Endothelial cell of umbilical vein (primary cell): ENCODE measurements at regions not wholly inside any gene's neighbourhood (a gene's known extent, or its start where the extent isn't known, plus 50 kb on each side); places are given as distances from the start of the nearest gene placed in this dataset.

Experiments
- CTCF ChIP-seq, 2 donors: IDR thresholded peaks; 1 replicate in 1 of 2; 2 replicates in 1 of 2; pipeline ENCODE4 v1.5.1; 2011; ENCODE audit warnings: low read length in 2 of 2, mild to moderate bottlenecking in 2 of 2, moderate library complexity in 2 of 2, control low read depth in 1 of 2, inconsistent platforms in 1 of 2, low read depth in 1 of 2; ENCODE audit not compliant: insufficient read depth in 1 of 2; ENCODE audit errors: extremely low read depth in 1 of 2
- POLR2A ChIP-seq: IDR thresholded peaks from 2 replicates; pipeline ENCODE4 v1.6.1; 2012; ENCODE audit warnings: low read depth, mild to moderate bottlenecking, control low read depth, low read length

GRCh38 chr4:71860643-71861042 is 76.8 kb upstream of the GC start:
- TF ChIP-seq CTCF (IDR thresholded peaks at IDR 0.05; ENCODE audit: extremely low read depth in 1 of 2, insufficient read depth in 1 of 2, low read depth in 1 of 2, low read length in 2 of 2) = no peak
- TF ChIP-seq POLR2A = no peak
